ENCODE measurements at regions not wholly inside any gene's neighbourhood (a gene's known extent, or its start where the extent isn't known, plus 50 kb on each side); places are given as distances from the start of the nearest gene placed in this dataset.
"Not testable (repeated sequence)": the region's sequence is repeated elsewhere in the genome, so short reads cannot be mapped to it uniquely, and the experiment has no call there.

DNA sequence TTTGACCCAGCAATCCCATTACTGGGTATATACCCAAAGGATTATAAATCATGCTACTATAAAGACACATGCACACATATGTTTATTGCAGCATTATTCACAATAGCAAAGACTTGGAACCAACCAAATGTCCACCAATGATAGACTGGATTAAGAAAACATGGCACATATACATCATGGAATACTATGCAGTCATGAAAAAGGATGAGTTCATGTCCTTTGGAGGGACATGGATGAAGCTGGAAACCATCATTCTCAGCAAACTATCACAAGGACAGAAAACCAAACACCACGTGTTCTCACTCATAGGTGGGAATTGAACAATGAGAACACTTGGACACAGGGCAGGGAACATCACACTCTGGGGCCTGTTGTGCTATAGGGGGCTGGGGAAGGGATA is 326.9 kb downstream of the INSIG2 start:
- TF ChIP-seq NRF1 (IDR thresholded peaks at IDR 0.05; ENCODE audit: low read depth, low read length); EP300 (IDR thresholded peaks at IDR 0.05; ENCODE audit: borderline replicate concordance in 1 of 2, low read depth in 1 of 2, low read length in 1 of 2); RAD21 (IDR thresholded peaks at IDR 0.05; ENCODE audit: low read length); FOXM1 (IDR thresholded peaks at IDR 0.05; ENCODE audit: low read depth); CTCF (IDR thresholded peaks at IDR 0.05); POLR2AphosphoS5 (IDR thresholded peaks at IDR 0.05; ENCODE audit: low read depth, low read length); GABPA (IDR thresholded peaks at IDR 0.05; ENCODE audit: low read depth); EZH2phosphoT487 (IDR thresholded peaks at IDR 0.05; ENCODE audit: borderline replicate concordance, low read depth); TAF1 (IDR thresholded peaks at IDR 0.05; ENCODE audit: borderline replicate concordance, low read depth, low read length); MXI1 (IDR thresholded peaks at IDR 0.05; ENCODE audit: low read depth, low read length); RCOR1 (IDR thresholded peaks at IDR 0.05; ENCODE audit: low read length); TCF12 (IDR thresholded peaks at IDR 0.05); RFX5 (IDR thresholded peaks at IDR 0.05; ENCODE audit: low read length): not testable (repeated sequence)
- TF ChIP-seq, protein P1, sequence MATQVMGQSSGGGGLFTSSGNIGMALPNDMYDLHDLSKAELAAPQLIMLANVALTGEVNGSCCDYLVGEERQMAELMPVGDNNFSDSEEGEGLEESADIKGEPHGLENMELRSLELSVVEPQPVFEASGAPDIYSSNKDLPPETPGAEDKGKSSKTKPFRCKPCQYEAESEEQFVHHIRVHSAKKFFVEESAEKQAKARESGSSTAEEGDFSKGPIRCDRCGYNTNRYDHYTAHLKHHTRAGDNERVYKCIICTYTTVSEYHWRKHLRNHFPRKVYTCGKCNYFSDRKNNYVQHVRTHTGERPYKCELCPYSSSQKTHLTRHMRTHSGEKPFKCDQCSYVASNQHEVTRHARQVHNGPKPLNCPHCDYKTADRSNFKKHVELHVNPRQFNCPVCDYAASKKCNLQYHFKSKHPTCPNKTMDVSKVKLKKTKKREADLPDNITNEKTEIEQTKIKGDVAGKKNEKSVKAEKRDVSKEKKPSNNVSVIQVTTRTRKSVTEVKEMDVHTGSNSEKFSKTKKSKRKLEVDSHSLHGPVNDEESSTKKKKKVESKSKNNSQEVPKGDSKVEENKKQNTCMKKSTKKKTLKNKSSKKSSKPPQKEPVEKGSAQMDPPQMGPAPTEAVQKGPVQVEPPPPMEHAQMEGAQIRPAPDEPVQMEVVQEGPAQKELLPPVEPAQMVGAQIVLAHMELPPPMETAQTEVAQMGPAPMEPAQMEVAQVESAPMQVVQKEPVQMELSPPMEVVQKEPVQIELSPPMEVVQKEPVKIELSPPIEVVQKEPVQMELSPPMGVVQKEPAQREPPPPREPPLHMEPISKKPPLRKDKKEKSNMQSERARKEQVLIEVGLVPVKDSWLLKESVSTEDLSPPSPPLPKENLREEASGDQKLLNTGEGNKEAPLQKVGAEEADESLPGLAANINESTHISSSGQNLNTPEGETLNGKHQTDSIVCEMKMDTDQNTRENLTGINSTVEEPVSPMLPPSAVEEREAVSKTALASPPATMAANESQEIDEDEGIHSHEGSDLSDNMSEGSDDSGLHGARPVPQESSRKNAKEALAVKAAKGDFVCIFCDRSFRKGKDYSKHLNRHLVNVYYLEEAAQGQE (IDR thresholded peaks at IDR 0.05; ENCODE audit: low read depth, low read length) = not testable (repeated sequence)
